KG1 (cell line): ENCODE measurements at regions not wholly inside any gene's neighbourhood (a gene's known extent, or its start where the extent isn't known, plus 50 kb on each side); places are given as distances from the start of the nearest gene placed in this dataset.

Experiments
- DNase-seq: peaks from one replicate; lab custom pipeline; 2025; lab: John Stamatoyannopoulos, UW

DNA sequence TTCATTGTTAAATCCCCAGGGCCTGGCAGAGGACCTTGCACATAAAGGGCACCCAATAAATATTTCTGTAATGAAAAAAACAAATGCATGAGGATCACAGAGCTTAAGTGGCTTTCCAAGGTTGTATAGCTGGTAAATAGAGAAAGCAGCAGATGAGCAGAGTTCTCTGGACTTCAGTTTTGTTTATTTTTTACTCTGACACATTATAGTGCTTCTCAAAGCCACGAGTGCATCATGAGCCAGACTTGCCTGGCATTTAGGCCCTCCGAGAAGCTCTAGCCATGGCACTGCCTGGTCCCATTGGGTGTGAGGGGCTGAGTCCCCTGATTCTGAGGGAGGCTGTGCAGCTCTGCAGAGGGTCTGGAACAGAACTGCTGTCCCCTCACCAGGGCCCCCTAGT, 87.2 kb upstream of the ZNF32 start:
- DNase-seq, result no peak

DNA sequence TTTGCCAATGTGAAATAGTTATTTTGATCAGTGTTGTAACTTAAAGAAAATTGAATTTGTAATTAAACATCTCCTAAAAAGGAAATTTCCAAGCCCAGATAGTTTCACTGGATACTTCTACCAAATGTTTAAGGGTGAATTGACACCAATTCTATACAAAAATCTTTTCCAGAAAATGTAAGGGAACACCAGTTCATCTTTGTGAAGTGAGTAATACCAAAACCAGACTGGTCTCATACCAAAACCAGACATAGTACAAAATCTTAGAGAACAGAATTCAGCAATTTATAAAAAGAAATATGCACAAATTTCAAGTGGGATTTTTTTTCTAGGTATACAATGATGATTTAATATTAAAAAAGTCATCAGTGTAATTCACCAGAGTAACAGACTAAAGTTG, 86.0 kb upstream of the ZNF32 start:
- no peak for DNase-seq

DNA sequence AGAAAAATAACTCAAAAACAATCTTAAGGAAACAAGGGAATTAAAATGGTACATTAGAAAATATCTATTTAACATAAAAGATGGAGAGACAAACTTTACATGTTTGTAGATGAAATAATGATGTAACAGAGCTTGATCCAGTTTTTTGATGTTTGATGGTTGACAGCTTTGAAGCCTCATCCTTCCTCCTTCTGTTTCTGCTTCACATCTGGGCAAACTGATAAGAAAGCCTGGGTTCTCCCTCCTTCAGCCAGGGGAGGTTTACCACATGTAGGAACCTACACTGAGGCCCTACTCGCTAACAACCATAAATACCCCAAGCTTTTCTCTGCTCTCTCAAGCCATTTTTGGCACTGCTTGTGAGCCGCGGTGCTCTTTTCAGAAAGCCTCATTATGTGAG, 82.8 kb upstream of the ZNF32 start:
- no peak for DNase-seq

DNA sequence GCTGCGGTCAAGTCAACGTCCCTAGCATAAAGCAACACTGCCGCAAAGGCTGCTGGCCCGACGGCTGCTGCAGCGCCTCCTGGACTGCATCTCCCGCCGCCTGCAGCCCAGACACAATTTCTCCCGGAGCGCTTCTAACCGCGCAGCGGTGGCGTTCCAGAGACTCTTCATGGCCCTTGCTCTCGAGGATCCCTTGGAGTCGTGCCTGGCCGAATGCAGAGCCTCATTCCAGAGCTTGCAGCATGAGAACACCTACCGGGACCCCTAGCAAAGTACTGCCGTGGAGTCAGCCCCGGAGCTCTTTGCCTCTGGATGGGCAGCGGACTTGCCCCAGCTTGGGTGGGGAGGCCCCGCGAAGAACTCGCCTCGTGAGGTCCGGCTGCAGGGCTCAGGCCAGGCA, 79.7 kb upstream of the ZNF32 start:
- DNase-seq, result no peak

DNA sequence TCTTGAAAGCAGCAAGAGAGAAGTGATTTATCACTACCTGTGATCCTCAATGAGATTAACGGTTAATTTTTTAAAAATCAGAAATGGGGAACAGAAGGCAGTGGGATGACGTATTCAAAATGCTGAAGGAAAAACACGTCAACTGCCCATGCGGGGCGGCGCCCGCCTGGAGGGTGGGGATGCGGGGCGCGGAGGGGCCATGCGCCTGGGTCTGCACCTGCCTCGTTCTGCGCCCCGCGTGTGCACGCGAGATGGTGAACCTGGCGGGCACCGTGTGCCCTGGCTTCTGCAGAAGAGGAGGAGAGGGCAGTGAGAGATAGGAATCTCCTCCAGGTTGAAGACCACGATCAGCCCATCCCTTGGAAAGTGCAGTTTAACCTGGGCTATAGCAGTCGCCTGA, 79.3 kb upstream of the ZNF32 start:
- no peak for DNase-seq

DNA sequence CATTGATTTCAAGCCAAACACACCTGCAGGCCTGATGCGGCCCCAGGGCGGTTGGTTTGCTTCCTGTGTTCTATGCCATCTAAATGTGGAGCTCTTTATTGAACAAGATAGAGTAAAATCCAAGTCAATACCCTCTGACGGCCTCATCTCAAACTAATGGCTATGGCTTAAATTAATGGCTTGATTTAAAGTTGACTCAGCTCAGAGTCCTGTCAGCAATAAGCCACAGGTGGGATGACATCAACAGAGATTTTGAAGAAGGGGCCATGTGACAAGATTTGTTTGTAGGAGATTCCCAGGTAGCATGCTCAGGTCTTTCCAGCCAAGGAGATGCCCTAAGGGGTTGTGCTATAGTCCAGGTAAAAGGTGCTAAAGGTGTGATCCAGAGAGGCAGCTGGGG, 66.7 kb upstream of the ZNF32 start:
- no peak for DNase-seq

DNA sequence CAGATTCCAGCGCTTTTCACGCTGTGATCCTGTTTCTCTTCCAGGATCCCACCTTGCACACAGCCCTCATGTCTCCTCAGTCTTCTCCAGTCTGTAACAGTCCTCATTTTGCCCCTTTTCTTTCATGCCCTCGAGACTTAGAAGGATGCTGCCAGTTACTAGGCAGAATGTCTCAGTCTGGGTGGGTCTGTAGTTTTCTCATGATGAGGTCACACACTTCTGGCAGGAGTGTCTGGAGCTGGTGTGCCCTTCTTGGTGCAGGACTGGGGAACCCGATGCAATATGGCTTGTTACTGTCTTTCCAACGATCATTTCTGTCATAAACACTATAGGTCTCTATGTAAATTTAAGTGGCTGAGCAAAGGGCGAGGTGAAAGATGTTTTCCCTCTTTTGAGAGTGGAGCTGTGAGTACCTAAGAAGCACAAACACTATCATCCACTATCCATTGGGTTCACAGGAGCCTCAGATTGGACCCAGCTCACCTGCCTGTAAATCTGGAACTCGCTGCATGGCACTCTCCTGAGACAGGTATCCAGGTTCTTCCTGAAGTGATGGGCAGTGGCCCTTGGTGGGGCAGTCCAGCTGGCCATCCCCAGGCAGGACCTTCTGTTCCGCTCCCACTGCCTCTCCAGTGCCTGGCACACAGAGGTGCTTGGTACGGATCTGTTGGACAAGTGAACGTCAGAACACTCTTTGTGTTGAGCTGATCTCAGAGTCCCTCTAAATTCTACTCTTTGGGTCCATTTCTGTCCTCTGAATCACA, 64.3 kb upstream of the ZNF32 start:
- DNase-seq, result no peak

DNA sequence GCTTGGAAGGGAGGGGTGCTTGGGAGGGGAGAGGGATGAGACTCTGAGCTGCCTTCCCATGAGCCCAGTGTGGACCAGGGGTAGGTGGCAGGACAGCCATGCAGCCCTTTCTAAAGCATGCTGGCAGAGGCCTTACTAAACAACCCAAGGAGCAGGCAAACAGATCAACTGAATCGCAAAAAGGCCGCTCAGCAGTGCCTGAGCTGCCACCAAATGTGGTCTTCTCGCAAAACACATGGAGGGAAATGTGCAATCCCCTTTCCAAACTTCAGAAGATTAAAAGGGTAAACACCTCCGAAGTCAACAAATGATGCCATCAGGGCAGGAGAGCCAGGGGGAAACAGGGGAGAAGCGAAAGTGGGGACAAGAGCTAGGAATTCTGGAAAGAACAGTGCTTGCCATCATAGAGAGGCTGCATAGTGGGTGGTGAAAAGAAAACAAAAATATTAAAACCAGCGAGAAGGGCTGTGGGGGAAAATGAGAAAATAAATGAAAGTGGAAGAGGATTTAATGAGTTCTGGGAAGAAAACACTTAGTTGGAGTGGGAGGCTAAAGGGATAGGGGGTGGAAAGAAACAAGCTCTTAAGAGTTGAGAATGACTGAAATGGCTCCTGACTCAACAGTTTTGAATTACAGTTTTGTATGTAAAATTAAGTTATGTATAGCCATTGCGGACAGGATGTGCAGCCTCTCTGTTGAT, 62.2 kb upstream of the ZNF32 start:
- no peak for DNase-seq

DNA sequence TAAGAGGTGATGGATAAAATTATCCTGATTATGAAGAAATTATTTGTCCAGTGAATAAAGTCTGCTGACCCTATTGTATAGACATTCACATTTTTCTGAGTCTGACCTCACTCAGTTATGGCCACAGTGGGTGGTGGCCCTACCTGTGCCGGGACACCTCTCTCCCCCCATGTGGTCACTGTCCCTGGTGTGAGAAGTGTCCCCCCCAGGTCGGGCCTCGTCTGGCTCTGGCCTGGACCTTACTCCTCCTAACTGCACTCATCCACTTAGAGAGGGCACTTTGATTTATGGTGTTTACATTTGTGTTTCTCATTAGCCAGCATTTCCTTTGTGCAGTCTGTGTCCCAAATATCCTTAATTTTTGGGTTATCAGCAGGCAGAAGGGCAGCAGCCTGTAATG, 59.6 kb upstream of the ZNF32 start:
- no peak for DNase-seq

DNA sequence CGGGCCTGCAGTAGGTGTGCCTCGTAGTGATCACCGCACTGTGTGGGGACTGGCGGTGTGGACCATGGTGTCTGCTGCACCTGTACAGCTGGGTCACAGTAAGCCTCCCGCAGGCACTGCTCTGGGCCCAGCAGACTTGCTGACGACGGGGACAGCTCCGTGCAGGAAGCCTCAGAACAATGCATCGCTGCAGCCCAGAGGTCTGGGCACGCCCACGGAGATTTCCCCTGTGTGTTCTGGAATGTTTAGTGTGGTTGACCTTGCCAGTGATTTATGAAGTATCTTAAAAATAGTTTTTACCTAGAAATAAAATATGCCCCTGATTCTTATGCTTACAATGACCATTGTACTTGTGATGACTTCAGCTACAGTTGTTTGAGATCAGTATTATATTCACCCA, 59.1 kb upstream of the ZNF32 start:
- DNase-seq, result no peak

DNA sequence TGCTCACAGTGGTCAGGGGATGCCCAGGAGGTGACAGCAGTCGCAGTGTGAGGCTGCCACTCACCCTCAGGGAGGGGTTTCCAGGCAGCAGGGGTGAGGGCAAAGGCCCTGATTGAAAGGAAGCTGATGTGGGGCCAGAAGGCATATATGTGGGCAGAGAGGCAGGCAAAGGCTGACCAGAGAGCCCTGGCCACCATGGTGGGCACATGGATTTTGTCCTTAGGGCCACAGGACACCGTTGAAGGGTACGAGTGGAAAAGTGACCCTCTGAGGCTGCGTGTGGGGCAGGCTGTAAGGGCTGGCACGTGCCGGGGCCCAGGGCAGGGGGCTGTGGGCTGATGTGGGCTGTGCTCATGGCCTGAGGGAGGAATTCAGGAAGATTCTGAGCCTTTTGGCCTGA, 57.5 kb upstream of the ZNF32 start:
- no peak for DNase-seq

DNA sequence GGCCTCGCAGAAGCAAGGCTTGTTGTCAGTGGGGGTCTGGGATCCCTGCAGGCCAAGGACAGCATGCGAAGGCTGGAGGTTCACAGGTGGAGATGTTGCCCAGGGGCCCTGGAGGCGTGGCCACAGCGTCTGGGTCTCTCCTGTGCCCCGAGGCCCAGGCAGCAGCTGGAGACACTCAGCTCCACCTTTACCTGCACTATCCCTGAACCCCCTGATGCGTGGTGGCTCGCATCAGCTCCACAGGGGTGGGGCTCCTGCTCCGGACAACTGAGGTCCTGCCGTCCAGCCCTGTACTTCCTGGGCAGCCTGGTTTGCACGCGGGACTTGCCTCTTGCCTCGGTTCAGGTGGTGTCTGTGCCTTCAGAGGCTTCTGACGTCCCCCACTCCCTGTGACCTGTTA, 54.6 kb upstream of the ZNF32 start:
- DNase-seq, result no peak

DNA sequence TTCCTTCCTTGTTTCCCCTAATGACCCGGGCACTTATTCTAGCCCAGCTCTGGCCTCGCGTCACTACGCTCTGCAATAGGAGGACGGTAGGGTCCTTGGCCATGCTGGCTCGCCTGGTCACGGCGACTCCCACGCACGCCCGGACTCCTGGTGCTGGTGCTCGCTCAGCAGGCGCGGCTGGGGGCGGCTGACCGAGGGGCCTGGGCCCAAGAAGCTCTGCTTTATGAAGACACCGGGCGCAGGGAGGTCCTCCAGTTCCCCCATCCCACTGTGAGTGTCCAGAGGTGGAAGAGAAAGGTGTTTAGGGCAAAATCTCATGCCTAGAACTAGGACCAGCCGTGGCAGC, 54.2 kb upstream of the ZNF32 start:
- no peak for DNase-seq

DNA sequence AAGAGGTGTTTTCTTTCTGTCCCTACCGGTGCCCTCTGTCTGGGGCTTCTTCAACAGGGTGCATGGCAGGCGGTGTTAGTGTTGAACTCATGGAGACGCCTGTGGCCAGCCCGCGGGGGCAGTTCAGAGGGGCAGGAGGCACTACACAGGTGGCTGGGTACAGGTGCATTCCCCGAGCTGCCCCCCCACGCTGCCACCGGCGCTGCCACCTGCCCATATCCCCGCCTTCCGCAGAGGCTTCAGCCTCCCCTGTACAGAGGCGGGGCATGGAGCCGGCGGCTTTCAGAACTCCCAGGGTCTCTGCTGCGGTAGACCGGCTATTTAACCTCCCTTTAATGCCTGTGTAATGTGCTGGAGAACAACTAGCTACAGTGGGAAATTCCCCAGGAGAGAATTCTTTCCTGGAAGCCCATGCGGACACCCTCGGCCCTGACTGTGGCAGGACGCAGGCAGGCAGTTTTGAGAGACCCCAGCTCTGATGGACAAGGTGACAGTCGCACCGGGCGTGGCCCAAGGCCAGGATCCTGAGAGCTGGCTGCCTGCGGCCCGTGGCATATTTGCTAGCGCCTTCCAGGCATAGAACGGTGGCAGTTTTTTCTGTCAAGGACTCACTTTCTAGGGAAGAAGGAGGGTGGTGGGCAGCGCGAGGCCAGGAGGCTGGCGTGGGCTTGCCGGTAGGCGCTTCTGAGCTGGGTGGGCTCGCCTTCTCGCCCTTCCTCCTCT, 53.7 kb upstream of the ZNF32 start:
- DNase-seq, result no peak

DNA sequence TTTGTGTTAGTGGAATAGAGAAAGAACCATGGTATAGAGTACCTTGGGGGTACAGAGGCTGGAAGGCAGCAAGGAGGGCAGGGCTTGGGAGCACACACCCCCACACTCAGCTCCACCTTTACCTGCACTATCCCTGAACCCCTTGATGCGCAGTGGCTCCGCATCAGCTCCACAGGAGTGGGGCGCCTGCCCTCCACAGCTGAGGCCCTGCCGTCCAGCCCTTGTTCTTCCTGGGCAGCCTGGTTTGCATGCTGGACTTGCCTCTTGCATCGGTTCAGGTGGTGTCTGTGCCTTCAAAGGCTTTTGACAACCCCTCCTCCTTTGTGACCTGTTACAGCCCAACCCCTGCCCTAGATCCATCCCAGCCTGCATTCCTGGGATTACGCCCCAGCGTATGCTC, 52.6 kb upstream of the ZNF32 start:
- DNase-seq, result no peak

DNA sequence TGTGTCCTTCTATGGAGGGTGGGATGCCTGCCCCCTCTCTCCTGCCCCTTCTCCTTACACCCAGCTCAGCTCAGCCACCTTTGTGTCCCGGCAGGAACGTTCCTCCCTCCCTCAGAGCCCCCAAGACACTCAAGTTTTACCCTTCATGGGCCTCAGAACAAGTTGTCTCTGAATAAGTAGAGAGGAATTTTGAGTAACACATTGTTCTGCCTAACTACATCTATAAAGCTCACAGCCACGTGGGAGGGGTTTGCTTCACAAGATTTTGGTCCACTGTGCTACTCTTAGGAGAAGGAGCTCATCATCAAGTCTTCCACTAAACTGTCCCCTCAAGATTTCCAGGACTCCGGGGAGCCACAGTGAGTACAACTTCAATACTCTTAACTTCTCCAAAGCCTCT, 51.6 kb upstream of the ZNF32 start:
- no peak for DNase-seq

DNA sequence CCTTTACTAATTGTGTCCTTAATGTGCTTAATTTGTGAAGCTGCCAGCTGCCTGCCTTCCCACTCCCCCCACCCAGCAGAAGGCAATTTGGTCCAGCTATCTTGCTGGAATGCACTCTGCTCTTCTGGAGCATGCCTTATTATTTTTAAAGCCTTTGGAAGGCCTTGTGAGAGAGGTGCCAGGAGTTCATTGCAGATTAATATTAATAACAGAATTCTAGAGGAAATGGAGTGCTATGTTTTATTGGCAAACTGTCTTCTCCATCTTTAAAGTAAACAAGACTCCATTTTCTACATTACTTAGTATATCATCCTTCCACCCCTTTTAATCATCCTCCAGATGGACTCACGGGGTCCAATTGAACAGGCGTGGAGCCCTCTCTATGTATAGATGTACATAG, 50.8 kb upstream of the ZNF32 start:
- no peak for DNase-seq
